ENCODE measurements at regions not wholly inside any gene's neighbourhood (a gene's known extent, or its start where the extent isn't known, plus 50 kb on each side); places are given as distances from the start of the nearest gene placed in this dataset.

- DNase-seq: no peak
Measured at GRCh38 chr1:34518146-34518699, 236.6 kb upstream of the GJB5 start.

GRCh38 chr1:34520111-34520510 lies 234.7 kb upstream of the GJB5 start:
- DNase-seq: no peak

DNA sequence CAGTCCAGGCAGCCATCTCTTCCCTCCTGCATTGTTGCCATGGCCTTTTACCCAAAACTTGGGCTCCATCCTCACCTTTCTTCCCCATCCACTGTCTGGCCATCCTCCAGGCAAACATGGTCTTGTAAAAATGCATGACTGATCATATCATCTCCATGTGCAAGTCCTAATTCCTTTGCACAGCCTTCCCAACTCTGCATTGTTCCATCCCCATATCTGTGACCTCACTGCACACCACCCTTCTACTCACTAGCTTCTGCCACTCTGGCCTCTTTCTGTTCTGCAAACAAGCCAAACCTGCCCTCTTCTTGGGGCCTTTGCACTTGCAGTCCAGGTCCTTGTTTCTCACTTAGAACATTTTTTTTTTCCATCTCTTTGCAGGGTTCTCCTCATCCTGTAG lies 230.1 kb upstream of the GJB5 start:
- DNase-seq: no peak

DNA sequence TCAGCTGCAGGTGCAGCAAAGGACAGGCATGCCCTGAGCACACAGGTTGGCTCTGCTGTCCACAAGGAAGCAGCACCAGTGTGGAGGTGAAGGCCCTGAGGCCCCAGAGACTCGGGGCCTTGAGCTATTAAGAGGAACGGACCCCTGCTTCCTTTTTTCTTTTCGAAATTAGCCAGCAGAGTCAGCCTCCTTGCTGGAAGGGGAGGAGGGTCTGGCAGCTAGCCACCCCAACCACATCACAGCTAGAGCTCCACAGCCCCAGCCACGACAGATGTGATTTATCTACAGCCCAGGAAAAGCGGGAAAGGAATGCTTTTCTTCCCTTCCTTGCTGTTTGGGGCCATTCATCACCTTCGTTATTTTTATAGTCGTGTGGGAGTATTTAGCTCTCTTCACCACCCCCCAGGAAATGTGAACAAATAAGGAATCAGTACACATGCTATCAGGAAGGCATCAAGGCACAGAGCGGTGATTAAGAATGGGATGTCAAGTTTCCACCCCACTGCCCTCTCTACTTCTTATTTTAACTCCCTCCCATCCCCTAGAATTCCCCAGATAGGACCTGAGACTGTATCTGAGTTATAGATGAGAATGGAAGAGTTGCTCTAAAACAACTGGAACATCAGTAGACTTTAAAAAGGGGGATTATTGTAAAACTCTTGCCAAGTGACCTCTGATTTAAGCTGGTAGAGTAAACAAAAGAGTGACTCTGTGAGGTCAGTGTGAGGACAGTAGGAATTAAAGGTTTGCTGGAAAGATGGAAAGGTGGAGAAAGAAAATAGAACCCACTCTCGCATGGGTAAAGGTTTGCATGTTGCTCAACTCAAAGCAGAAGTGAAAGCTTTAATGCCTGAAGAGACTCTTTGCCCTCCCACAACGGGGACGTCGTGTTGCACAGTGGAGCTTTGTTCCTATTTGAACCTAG lies 224.7 kb upstream of the GJB5 start:
- DNase-seq: no peak

DNA sequence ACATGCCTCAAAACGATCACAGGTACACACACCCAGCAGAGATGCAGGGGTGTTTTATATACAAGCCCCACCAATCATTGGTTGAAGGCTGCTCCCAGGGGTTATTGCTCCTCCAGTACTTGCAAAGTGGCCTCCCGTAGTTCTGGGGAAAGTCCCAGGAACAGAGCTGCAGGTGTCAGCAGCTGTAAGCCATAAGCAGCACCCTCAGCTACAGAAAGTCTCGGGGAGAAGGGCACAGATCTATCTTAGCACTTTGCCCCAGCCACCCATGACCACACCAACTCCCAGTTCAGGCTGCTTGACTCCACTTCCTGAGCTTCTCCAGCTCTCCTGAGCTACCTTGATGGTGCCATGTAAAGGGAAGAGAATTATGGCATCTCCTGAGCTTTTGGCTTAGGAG lies 222.7 kb upstream of the GJB5 start:
- DNase-seq: no peak

GRCh38 chr1:34538481-34538880 lies 216.4 kb upstream of the GJB5 start:
- no peak for DNase-seq

- DNase-seq: no peak
Measured at GRCh38 chr1:34547046-34547674, 207.7 kb upstream of the GJB5 start.

- DNase-seq: no peak
Measured at GRCh38 chr1:34549199-34549598, 205.6 kb upstream of the GJB5 start.

GRCh38 chr1:34578306-34578705 lies 176.5 kb upstream of the GJB5 start:
- DNase-seq: no peak

DNA sequence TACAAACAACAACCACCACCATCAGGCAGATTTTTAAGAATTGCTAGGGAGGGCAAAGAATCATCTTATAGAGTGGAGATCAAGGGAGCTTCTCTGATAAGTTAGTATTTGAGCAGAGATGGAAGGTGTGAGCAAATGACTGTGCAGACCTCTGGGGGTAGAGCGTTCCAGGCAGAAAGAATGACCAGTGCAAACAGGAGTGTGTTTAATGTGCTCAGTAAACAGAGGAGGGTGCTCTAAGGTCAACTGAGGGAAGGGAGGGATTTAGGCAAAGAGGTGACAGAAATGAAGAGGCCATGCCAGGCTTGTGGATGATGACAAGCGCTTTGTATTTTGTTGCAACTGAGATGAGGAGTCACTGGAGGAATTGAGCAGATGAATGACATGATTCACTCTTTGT lies 172.5 kb upstream of the GJB5 start:
- DNase-seq: no peak

DNA sequence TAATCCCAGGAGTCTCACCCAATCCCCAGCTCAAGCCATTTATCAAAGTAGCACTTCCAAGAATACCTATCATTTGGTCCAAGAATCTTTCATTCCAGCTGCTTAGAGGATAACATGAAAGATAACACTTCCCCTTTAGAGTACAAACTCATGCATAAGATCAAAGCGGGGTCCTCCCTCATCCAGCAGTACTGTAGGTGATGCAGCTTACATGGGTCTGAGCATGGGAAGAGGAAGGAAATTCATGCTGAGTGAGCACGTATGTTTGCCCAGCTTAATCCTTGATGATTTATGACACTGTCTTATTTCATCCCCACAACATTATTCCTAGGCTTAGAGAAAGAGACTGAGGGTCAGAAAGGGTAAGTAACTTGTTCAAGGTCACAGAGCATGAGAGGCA lies 167.1 kb upstream of the GJB5 start:
- DNase-seq: no peak

GRCh38 chr1:34590211-34590623 lies 164.6 kb upstream of the GJB5 start:
- DNase-seq: peak; percentile 58

- DNase-seq: no peak
Measured at GRCh38 chr1:34591751-34592629, 162.9 kb upstream of the GJB5 start.

GRCh38 chr1:34597877-34598514 lies 156.9 kb upstream of the GJB5 start:
- DNase-seq: peak; percentile 19

- no peak for DNase-seq
Measured at GRCh38 chr1:34602907-34603306, 151.9 kb upstream of the GJB5 start.

- no peak for DNase-seq
Measured at GRCh38 chr1:34603594-34603993, 151.3 kb upstream of the GJB5 start.

GRCh38 chr1:34606504-34606903 lies 148.3 kb upstream of the GJB5 start:
- no peak for DNase-seq

DNA sequence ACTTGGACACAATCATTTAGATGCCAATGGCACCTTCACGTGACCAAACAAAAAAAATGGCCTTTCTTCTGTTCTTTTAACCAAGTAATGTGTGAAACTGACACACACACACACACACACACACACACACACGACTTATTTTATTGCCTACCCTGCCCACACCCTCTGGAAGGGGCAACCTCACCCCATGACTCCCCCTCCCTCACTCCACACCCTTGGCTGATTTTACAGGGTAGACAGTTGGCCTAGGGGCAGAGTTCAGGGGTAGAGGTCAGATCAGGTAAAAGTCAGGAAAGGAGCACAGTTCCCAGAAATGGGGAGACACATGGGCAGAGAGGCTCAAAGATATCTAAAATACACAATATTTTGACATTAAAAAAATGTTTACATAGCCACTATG lies 144.8 kb upstream of the GJB5 start:
- DNase-seq: no peak

DNA sequence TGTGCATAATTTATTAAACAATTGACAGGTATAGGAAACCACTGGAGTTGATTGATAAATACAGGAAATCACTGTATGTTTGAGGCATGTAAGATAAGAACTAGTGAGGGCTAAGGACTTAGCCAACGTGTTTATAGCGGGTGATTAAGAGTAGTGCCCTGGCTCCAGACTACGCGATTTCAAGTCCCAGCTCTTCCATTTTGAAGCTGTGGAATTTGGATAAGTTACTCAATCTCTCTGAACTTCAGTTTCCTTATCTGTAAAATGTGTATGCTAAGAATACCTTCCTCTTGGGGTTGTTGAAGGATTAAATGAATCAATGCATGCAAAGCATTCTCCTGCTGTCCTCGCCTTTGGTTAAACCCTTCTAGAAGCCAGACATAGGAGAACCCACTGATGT lies 143.3 kb upstream of the GJB5 start:
- no peak for DNase-seq

GRCh38 chr1:34612091-34612827 lies 142.6 kb upstream of the GJB5 start:
- no peak for DNase-seq

DNA sequence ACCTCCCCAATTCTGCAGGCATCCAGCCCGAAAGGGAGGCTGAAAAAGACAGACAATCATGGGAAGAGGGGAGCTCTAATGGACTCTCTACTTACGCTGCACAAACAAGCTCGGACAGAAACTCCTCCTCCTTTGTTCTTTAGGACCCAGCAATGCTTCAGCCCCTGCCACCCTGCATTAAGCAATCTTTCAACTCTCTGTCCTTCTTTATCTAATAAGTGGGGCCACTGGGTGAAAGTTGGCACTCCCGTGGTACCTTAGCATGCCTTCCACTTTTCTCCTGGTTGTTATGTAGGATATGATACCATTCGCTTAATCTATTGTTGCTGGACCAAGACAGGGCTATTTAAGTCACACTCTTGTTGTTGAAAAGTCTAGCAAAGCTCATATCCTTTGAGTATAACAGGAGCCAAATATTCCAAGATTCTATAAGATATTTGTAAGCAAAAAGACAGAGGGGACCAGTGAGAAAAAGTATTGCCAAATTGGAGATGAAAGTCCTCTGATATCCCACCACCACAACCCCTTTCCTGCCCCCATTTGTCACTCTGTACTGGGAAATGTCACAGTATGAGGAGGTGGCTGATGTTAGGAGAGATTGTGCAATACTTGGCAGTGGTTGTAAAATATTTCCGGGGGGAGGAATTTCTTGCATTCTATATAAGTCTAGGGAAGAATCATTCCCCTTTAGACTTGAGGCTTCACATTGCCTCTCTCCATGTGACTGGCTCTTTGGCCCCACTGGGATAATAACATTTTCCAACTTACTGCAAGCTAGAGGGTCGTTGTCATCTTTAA lies 137.3 kb upstream of the GJB5 start:
- no peak for DNase-seq

All from NCI-H146 (cell line).